HEK293 (cell line): ENCODE measurements at regions not wholly inside any gene's neighbourhood (a gene's known extent, or its start where the extent isn't known, plus 50 kb on each side); places are given as distances from the start of the nearest gene placed in this dataset.
A peak's percentile ranks its signal among the peaks of the same experiment; 100 is the strongest.
"Not testable (repeated sequence)": the region's sequence is repeated elsewhere in the genome, so short reads cannot be mapped to it uniquely, and the experiment has no call there.

Experiments used
- CTCF ChIA-PET: fragments of 350-600 bp; formaldehyde crosslinking; extraction: SDS; loops from one replicate; lab custom pipeline; 2021; ENCODE audit warnings: antibody characterized with exemption; lab: Yijun Ruan, JAX
- POLR2A ChIA-PET: fragments of 300-600 bp; formaldehyde crosslinking; extraction: SDS; loops from one replicate; lab custom pipeline; 2020; ENCODE audit warnings: antibody characterized with exemption, inconsistent platforms; lab: Yijun Ruan, JAX
- H3K27ac ChIP-seq: fragments of 200-500 bp; sonication (Bioruptor generic); 2 replicates; pipeline ENCODE4 v1.5.1; 2014; ENCODE audit warnings: low read depth, low read length, control low read depth, inconsistent platforms; ENCODE audit errors: extremely low read depth
- H3K36me3 ChIP-seq, 2 experiments: fragments of 200-500 bp in 1 of 2; sonication (Bioruptor generic) in 1 of 2; 1 replicate in 1 of 2; 2 replicates in 1 of 2; pipeline ENCODE4 v1.5.1; 2014 to 2017; ENCODE audit warnings: inconsistent platforms in 2 of 2, low read length in 2 of 2; ENCODE audit not compliant: control insufficient read depth in 2 of 2, insufficient read depth in 1 of 2
- H3K4me1 ChIP-seq: fragments of 200-500 bp; sonication (Bioruptor generic); 2 replicates; pipeline ENCODE4 v1.5.1; 2014; ENCODE audit warnings: mild to moderate bottlenecking, low read length, inconsistent platforms; ENCODE audit not compliant: control insufficient read depth, insufficient read depth
- H3K4me3 ChIP-seq: 2 replicates; pipeline ENCODE4 v1.5.1; 2011; ENCODE audit warnings: low read depth, mild to moderate bottlenecking, control low read depth, low read length, moderate library complexity
- H3K9me3 ChIP-seq: fragments of 200-500 bp; sonication (Bioruptor generic); 2 replicates; pipeline ENCODE4 v1.5.1; 2014; ENCODE audit warnings: low read depth, low read length, inconsistent platforms; ENCODE audit not compliant: control insufficient read depth, insufficient read depth
- GLI2 ChIP-seq: fragments of 450-650 bp; formaldehyde crosslinking; IDR thresholded peaks from 2 replicates; pipeline ENCODE4; 2017; ENCODE audit warnings: missing biosample characterization, missing genetic modification characterization, low read depth, borderline replicate concordance
- KLF16 ChIP-seq: fragments of 450-650 bp; formaldehyde crosslinking; IDR thresholded peaks from 2 replicates; pipeline ENCODE4 v1.5.1; 2017; ENCODE audit warnings: missing biosample characterization, missing genetic modification characterization
- SETDB1 ChIP-seq: IDR thresholded peaks from one replicate; pipeline ENCODE4 v1.6.1; 2017; ENCODE audit warnings: mild to moderate bottlenecking, low read length, moderate library complexity, mixed read lengths; ENCODE audit not compliant: insufficient read length
- ZNF174 ChIP-seq: fragments of 450-650 bp; formaldehyde crosslinking; IDR thresholded peaks from 2 replicates; pipeline ENCODE4 v1.5.0; 2017; ENCODE audit warnings: missing biosample characterization, mild to moderate bottlenecking, missing genetic modification characterization
- ZNF184 ChIP-seq: fragments of 450-650 bp; IDR thresholded peaks from 2 replicates; pipeline ENCODE4 v1.5.1; 2018; ENCODE audit warnings: missing biosample characterization, mild to moderate bottlenecking, missing genetic modification characterization
- ZNF266 ChIP-seq: fragments of 450-650 bp; formaldehyde crosslinking; IDR thresholded peaks from 2 replicates; pipeline ENCODE4 v1.5.1; 2016; ENCODE audit warnings: missing biosample characterization, missing genetic modification characterization, low read depth
- ZNF404 ChIP-seq: fragments of 450-650 bp; formaldehyde crosslinking; IDR thresholded peaks from 2 replicates; pipeline ENCODE4 v1.5.1; 2017; ENCODE audit warnings: missing biosample characterization, missing genetic modification characterization
- ZNF423 ChIP-seq: fragments of 450-650 bp; formaldehyde crosslinking; IDR thresholded peaks from 2 replicates; pipeline ENCODE4 v1.5.1; 2016; ENCODE audit warnings: missing biosample characterization, missing genetic modification characterization
- ZNF48 ChIP-seq: fragments of 450-650 bp; formaldehyde crosslinking; IDR thresholded peaks from 2 replicates; pipeline ENCODE4 v1.5.1; 2016; ENCODE audit warnings: missing biosample characterization, missing genetic modification characterization
- ZNF585B ChIP-seq: fragments of 450-650 bp; formaldehyde crosslinking; IDR thresholded peaks from 2 replicates; pipeline ENCODE4 v1.5.1; 2016; ENCODE audit warnings: missing biosample characterization, missing genetic modification characterization
- ZNF600 ChIP-seq: fragments of 450-650 bp; formaldehyde crosslinking; IDR thresholded peaks from 2 replicates; pipeline ENCODE4 v1.5.1; 2016; ENCODE audit warnings: missing biosample characterization, missing genetic modification characterization
- TF ChIP-seq, protein P1 (sequence below): fragments of 450-650 bp; formaldehyde crosslinking; conservative IDR thresholded peaks from 2 replicates; pipeline ENCODE4 v1.5.1; 2016; ENCODE audit warnings: low read depth, missing biosample characterization, missing genetic modification characterization
- TF ChIP-seq, protein P2 (sequence below): fragments of 450-650 bp; formaldehyde crosslinking; IDR thresholded peaks from 2 replicates; pipeline ENCODE4 v1.5.1; 2016; ENCODE audit warnings: missing biosample characterization, missing genetic modification characterization
- TF ChIP-seq, protein P3 (sequence below): fragments of 450-650 bp; formaldehyde crosslinking; IDR thresholded peaks from 2 replicates; pipeline ENCODE4 v1.5.1; 2016; ENCODE audit warnings: missing biosample characterization, missing genetic modification characterization

DNA sequence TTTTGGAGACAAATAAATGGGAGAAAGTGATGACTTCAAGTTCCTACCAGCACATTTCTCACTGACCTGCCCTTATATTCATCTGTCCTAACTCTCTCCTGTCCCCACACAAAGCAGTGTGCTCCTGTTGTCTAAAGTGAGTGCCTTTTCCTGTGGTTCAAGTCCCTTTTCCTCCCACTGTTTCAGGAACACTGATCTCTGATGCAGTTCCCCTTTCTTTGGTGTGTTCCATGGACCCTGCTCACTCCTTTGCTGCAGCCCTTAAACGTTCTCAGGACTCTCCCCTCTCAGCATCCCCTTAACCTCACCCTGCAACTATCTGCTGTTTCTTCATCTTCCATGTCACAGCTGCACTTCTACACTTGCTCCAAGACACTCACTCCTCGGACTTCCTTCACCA, 195.8 kb upstream of the ETV3 start (continued):
- TF ChIP-seq, protein P1, sequence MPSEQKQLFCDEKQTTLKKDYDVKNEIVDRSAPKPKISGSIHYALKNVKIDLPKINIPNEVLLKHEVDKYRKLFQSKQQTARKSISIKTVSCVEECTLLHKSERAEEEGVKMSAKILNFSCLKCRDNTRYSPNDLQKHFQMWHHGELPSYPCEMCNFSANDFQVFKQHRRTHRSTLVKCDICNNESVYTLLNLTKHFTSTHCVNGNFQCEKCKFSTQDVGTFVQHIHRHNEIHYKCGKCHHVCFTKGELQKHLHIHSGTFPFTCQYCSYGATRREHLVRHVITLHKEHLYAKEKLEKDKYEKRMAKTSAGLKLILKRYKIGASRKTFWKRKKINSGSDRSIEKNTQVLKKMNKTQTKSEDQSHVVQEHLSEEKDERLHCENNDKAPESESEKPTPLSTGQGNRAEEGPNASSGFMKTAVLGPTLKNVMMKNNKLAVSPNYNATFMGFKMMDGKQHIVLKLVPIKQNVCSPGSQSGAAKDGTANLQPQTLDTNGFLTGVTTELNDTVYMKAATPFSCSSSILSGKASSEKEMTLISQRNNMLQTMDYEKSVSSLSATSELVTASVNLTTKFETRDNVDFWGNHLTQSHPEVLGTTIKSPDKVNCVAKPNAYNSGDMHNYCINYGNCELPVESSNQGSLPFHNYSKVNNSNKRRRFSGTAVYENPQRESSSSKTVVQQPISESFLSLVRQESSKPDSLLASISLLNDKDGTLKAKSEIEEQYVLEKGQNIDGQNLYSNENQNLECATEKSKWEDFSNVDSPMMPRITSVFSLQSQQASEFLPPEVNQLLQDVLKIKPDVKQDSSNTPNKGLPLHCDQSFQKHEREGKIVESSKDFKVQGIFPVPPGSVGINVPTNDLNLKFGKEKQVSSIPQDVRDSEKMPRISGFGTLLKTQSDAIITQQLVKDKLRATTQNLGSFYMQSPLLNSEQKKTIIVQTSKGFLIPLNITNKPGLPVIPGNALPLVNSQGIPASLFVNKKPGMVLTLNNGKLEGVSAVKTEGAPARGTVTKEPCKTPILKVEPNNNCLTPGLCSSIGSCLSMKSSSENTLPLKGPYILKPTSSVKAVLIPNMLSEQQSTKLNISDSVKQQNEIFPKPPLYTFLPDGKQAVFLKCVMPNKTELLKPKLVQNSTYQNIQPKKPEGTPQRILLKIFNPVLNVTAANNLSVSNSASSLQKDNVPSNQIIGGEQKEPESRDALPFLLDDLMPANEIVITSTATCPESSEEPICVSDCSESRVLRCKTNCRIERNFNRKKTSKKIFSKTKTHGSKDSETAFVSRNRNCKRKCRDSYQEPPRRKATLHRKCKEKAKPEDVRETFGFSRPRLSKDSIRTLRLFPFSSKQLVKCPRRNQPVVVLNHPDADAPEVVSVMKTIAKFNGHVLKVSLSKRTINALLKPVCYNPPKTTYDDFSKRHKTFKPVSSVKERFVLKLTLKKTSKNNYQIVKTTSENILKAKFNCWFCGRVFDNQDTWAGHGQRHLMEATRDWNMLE (tag by site-specific recombination): no peak
- TF ChIP-seq ZNF48 (no peak), ZNF184 (tag by site-specific recombination) (no peak), KLF16 (no peak), ZNF423 (no peak), ZNF266 (tag by site-specific recombination) (no peak), GLI2 (tag by site-specific recombination) (no peak), ZNF404 (tag by site-specific recombination) (no peak), ZNF174 (tag by site-specific recombination) (no peak), ZNF585B (tag by site-specific recombination) (no peak), ZNF600 (no peak)
- TF ChIP-seq, protein P2, sequence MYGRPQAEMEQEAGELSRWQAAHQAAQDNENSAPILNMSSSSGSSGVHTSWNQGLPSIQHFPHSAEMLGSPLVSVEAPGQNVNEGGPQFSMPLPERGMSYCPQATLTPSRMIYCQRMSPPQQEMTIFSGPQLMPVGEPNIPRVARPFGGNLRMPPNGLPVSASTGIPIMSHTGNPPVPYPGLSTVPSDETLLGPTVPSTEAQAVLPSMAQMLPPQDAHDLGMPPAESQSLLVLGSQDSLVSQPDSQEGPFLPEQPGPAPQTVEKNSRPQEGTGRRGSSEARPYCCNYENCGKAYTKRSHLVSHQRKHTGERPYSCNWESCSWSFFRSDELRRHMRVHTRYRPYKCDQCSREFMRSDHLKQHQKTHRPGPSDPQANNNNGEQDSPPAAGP (tag by site-specific recombination): no peak

DNA sequence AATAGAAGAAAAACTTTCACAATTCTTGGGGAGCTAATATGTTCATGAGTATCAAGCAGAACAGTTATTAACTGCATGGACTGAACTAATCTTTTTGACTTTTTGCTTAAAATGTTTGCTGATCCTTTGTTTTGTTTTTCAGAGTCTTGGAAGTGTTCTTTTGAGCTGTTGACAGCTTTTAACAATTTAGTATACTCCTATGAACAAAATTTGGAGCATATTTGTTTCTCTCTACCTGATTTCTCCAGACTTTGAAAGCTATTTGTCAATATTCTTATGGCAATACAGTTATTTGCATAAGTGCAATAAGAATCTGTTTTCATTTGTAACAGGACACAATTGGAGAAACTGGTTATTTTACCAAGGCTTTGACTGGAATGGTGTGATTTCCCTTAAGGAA, 192.0 kb upstream of the ETV3 start:
- peak; percentile 49 for TF ChIP-seq SETDB1
- H3K36me3 ChIP-seq, H3K9me3 ChIP-seq, POLR2A ChIA-PET, H3K4me1 ChIP-seq, H3K27ac ChIP-seq, H3K4me3 ChIP-seq: not testable (repeated sequence)
- CTCF ChIA-PET: interaction anchor here (0.7 to 1.3 kb wide), 3 partner anchors 19 to 175 kb away, joined by 3 to 5 read pairs (median 4); no protein-coding TSS in a partner anchor

DNA sequence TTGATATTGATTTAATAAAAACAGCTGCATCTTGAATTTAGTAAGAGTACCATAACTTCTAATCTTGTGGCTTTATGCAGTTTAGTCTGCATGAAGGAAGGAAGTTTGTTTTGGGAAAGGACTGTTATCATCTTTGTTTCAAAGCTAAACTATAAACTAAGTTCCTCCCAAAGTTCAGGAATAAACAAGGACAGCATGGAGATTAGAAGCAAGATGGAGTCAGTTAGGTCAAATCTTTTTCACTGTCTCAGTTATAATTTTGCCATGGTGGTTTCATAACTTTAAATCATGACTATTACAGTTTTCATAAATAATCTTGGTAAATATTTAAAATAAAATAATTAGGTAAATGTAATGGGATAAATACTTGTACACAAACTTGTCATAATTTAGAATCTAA, 189.9 kb upstream of the ETV3 start:
- H3K36me3 ChIP-seq, CTCF ChIA-PET, H3K9me3 ChIP-seq, H3K27ac ChIP-seq, H3K4me3 ChIP-seq, POLR2A ChIA-PET, H3K4me1 ChIP-seq: not testable (repeated sequence)

DNA sequence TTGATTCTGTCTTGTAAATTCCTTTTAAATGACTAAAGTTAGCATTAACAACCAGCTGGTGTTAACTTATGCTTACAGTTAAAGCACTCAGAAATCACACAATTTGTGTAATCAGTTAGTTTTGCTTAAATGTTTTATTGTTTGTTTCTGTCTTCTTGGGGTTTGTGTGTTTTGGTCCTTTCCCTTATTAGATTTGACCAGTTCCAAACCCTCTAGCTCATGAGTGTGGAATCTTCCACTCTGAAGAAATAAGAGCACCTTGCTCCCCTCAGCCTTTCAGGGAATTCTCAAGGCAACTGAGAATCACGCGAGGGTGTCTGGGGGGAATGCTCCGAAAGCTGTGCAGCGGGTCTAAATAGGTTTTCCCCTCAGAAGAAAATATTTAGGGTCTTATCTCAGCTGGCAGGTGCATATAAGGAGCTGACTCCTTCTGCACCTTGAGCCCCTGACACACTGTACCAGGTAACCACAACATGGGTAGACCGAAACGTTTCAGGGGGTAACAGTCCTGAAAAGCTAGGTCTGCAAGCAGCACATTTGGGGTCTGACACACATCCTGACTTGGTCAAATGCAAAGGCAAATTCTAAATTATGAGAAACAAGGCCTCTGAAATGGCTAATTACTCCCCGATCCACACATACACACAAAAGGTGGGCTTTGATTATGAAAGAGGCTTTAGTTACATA, 188.1 kb upstream of the ETV3 start:
- TF ChIP-seq, protein P3, sequence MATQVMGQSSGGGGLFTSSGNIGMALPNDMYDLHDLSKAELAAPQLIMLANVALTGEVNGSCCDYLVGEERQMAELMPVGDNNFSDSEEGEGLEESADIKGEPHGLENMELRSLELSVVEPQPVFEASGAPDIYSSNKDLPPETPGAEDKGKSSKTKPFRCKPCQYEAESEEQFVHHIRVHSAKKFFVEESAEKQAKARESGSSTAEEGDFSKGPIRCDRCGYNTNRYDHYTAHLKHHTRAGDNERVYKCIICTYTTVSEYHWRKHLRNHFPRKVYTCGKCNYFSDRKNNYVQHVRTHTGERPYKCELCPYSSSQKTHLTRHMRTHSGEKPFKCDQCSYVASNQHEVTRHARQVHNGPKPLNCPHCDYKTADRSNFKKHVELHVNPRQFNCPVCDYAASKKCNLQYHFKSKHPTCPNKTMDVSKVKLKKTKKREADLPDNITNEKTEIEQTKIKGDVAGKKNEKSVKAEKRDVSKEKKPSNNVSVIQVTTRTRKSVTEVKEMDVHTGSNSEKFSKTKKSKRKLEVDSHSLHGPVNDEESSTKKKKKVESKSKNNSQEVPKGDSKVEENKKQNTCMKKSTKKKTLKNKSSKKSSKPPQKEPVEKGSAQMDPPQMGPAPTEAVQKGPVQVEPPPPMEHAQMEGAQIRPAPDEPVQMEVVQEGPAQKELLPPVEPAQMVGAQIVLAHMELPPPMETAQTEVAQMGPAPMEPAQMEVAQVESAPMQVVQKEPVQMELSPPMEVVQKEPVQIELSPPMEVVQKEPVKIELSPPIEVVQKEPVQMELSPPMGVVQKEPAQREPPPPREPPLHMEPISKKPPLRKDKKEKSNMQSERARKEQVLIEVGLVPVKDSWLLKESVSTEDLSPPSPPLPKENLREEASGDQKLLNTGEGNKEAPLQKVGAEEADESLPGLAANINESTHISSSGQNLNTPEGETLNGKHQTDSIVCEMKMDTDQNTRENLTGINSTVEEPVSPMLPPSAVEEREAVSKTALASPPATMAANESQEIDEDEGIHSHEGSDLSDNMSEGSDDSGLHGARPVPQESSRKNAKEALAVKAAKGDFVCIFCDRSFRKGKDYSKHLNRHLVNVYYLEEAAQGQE (tag by site-specific recombination): no peak
- CTCF ChIA-PET: interaction anchor here (0.5 to 1.1 kb wide), 3 partner anchors 14 to 362 kb away, joined by 3 to 5 read pairs (median 3); no protein-coding TSS in a partner anchor
- POLR2A ChIA-PET: no interaction called here

More for the DNA sequence above, 188.1 kb upstream of the ETV3 start:
- no peaks in the 10 kb centered on the region for H3K9me3 ChIP-seq
- H3K4me1 ChIP-seq: no peaks in the 10 kb centered on the region
- H3K27ac ChIP-seq: no peak overlapping the region
- no peak overlapping the region for H3K4me3 ChIP-seq
- H3K36me3 ChIP-seq: no peaks in the 10 kb centered on the region
